RPMI7951 (cell line): ENCODE measurements at regions not wholly inside any gene's neighbourhood (a gene's known extent, or its start where the extent isn't known, plus 50 kb on each side); places are given as distances from the start of the nearest gene placed in this dataset.
"Not testable (repeated sequence)": the region's sequence is repeated elsewhere in the genome, so short reads cannot be mapped to it uniquely, and the experiment has no call there.

Source experiments
- DNase-seq: peaks from one replicate; pipeline ENCODE4 v3.0.0-alpha.2; 2012; ENCODE audit warnings: low read depth

DNA sequence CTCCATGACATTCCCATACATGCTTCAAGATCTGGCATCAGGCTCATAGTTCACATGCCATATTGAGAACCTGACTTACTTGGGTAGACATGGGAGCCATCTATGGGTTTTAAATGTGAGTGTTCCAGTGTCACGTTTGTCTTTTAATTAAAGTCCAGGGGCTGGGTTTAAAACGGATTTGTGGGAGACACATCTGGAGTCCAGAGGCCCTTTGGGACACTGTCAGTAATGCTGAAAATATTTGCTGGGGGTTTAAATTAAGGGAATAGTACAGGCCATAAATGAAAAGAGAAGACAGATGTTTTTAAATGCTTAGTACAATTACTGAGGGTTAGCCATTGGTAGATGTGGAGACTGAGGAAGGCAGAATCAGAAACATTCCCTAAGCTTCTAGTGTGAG is 478.0 kb downstream of the PID1 start:
- peak; percentile 15 for DNase-seq

DNA sequence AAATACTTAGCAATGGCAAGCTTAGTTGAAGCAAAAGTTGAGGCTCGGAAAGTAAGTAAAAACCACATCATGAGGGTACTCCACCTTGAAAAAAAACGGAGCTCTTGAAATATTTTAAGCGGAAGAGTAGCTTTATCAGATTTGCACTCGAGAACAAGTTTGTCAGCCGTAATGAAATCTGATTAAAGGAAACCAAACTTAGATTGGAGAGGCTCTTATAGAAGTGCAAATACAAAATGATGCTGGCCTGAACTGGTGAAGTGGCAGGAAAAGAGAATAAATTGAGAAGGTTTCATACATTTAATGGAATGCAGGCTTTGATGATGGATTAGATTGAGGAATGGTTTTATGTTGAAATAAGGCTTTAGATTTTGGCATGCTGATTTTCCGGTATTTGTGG is 484.2 kb downstream of the PID1 start:
- DNase-seq = no peak

DNA sequence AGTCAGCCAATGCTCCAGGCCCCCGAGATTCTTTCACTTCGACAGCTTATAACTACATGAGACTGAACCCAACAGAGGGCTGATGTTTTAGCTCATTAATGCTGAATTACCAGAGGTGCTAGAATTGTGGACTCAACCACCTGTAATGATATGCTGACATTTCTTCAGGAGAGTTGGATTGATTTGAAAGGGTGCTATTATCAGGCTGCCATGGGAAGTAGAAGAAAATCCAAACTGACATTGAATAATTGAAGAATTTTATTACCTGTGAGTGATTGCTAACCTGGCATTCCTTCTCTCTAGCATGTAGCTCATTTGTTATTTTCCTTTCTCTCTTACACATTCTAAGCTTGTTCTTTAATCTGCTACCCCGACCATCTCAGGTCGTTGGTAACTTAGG is 488.8 kb downstream of the PID1 start:
- DNase-seq = no peak

DNA sequence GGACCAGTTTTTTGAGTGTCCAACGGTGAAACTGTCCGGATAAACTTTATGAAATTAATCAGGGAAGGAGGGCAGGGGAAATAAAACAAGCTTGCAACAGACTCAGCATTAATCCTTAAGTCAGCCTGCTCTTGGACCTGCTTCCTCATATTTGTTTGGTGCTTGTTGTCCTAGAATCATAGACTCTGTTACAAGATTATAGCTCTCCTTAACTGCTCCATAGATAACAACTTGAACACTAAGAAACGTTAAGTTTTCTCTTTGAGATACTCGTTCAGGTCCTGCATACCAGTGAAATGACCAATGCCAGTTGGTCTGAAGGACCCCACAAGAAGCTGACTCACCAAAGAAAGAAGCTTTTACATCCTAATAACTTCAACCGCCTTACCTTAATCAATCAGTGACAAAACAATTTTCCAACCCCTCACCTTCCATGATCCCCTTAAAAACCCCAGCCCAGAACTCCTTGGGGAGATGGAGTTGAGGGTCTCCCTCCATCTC is 493.2 kb downstream of the PID1 start:
- peak; percentile 26 for DNase-seq

DNA sequence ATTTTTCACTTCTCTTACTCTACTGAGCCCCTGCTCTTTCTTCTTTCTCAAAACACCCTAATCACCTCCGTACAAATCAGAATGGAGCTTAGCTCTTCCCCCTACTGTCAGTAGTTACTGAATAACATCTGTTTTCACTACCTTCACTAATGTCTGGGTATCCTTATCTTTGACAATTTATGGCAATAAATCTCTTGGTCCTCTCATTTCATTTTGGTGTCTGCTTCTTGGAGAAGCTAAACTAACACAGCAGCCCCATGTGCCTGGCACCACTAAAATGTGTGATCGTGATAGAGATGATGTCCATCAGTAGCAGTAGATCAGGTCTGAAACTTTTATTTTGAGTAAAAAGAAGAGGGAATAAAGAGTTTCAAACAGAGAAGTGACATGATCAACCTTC is 496.5 kb downstream of the PID1 start:
- no peak for DNase-seq

DNA sequence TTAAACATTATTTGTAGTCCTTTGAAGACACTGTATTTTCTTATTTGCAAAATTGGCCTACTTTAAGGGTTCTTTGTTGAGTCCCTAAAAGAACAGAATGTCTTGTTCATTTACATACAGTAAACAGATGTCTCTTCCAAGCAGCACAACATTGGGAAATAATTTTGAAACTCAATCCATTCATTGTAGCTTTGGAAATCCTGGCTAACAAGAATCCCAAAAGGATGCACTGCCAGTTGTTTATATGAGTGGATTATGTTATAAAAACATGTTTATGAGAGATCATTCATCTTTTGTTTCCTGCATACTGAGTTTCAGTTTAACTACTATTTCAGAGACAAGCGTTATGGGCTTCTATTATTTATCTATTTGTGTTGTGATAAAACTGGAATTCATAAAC is 499.3 kb downstream of the PID1 start:
- no peak for DNase-seq

DNA sequence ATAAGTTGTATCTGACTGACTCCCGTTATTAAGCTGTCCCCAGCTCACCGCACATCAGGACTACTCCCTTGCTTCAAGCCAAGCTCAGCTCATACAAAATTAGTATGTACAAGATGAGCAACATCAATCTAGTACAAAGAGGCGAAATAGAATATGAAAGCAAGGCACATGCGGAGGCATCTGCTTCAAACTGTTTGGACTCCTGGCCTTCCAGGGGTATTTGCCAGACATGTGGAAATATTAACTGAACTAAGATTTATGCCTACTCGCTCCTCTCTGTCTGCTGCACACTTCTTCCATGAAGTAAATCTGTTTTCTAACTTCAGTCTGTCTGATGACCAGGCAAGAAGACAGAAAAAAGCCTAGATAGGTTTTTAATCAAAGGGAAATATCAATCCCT is 499.8 kb downstream of the PID1 start:
- no peak for DNase-seq

DNA sequence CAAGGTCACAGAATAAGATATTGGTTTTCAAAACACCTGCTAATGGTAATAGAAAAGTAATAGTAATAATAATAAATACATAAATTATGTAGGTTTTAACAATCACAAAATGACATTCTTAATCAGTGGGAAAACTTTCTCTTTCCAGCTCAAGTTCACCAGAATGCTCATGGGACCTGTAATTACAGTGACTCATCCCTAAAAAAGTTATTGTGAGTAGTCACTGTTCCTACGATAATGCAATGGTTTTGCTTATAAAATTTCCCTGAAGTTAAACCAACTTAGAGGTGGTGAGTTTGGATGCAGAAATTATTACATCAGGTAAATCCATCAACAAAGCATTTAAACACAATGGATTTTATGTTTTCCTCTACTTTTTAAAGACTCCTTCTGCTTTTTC is 502.3 kb downstream of the PID1 start:
- DNase-seq = peak; percentile 82

DNA sequence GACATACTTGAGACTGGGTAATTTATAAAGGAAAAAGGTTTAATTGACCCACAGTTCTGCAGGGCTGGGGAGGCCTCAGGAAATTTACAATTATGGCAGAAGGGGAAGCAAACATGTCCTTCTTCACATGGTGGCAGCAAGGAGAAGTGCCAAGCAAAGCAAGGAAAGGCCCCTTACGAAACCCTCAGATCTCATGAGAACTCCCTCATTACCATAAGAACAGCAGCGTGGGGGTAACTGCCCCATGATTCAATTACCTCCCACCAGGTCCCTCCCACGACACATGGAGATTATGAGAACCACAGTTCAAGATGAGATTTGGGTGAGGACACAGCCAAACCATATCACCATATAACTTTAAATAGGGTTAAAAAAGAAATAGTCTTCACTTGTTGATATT is 502.9 kb downstream of the PID1 start:
- not testable (repeated sequence) for DNase-seq

DNA sequence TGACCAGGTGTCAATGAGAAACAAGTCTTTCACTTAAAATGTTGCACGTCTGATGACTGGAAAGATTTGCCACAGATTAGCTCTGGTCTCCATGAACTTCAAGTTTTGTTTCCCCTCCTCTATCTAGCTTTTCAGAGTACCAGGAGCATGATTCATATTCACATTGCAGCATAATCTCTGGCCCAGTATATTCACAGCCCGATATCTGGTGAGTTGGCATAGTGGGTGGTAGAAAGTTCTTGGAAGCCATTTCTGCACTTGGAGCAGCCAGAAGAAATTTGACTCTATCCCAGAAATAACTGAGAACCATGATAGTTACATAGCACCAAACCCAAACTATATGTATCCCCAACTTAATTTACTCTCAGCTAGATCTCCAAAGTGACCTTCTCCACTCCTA is 503.9 kb downstream of the PID1 start:
- peak; percentile 42 for DNase-seq

DNA sequence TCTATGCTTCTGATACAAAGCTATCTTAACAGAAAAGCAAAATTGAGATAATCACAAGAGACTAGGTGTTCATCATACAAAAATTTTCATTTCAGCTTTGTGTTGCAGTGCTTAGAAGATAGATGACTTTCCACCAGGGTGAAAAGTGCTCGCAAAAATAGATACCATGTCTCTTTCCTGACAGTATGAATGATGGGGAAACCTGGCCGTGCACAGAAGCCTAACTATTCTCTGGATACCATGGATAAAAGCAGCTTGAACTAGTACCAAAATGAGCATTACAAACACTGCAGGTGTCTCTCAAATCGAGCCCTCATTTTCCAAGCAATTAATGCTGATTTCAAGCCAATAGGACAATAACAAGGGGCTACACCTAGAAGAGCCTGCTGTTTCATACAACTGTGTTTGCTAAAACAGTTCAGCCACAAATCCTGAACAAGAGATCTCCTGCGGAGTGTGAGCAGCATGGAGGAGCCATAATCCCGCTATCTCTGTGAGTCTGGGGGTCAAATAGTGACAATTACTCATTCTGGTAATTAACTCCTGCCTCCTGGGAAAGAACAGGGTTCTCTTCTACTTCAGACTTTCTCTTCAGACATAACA is 507.6 kb downstream of the PID1 start:
- DNase-seq = no peak

DNA sequence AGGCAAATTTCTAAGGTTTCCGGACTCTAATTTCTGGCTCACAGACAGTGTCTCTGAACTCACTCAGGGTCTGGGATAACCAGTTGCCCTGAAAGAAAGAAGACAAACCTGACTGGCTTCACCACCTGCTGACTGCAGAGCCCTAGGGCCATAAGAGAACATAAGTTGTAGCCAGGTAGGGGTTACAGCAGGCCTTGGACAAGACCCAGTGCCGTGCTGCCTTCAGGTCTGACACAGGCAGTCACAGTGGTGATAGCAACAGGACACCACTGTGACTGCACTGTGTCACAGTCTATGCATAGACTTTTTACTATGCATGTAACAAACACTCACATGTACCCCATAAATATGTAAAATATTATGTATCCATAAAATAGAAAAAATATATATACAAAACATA is 508.5 kb downstream of the PID1 start:
- DNase-seq = no peak

DNA sequence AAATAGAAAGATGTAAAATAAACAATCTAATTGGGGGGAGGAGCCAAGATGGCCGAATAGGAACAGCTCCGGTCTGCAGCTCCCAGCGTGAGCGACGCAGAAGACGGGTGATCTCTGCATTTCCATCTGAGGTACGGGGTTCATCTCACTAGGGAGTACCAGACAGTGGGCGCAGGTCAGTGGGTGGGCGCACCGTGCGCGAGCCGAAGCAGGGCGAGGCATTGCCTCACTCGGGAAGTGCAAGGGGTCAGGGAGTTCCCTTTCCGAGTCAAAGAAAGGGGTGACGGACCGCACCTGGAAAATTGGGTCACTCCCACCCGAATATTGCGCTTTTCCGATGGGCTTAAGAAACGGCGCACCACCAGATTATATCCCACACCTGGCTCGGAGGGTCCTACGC is 515.4 kb downstream of the PID1 start:
- DNase-seq = not testable (repeated sequence)

DNA sequence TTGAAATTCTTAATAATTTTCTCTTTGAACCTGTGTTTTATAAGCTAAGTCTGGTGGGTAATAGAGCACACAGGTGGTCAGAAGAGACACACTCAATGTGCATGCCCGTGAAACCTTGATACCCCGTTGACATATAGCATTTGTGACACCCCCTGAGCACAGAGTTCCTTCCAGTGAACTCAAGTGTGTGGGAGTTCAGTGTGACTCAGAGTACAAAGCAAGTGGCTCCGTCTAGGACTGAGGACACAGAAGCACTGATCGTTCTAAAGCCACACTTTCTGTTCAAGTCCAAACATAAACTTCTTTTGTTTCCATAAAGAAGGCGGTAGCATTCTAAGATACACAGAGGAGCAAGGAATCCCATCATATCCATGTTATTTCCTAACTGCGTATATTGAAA is 523.6 kb downstream of the PID1 start:
- peak; percentile 52 for DNase-seq

DNA sequence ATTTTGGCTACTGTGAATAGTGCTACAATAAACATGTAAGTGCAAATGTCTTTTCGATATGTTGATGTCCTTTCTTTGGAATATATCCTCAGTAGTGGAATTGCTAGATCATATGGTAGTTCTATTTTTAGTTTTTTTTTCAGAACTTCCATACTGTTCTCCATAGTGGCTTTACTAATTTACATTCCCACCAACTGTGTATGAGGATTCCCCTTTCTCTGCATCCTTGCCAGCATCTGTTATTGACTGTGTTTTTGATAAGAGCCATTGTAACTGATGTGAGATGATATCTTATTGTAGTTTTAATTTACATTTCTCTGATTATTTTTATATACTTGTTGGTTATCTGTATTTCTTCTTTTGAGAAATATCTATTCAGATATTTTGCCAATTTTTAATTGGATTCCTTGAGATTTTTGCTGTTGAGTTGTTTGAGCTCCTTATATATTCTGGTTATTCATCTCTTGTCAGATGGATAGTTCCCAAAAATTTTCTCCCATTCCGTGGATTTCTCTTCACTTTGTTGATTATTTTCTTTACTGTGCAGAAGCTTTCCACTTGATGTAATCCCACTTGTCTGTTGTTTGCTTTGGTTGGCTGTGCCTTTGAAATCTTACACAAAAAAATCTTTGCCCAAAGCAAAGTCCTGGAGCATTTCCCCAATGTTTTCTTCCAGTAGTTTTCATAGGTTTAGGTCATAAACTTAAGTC is 532.3 kb downstream of the PID1 start:
- DNase-seq = no peak

DNA sequence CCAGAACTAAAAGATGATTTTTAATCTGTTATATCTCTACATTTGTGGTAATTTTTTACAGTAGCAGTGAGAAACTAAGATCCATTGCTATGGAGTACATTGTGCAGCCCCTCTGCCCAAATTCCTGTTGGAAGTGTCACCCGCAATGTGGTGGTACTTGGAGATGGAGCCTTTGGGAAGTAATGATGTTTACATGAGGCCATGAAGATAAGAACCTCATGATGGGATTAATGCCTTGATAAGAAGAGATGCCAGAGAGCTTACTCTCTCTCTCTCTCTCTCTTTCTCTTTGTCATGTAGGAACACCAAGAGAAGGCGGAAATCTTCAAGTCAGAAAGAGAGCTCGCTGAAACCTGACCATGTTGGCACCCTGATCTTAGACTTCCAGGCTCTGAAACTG is 535.4 kb downstream of the PID1 start:
- no peak for DNase-seq

DNA sequence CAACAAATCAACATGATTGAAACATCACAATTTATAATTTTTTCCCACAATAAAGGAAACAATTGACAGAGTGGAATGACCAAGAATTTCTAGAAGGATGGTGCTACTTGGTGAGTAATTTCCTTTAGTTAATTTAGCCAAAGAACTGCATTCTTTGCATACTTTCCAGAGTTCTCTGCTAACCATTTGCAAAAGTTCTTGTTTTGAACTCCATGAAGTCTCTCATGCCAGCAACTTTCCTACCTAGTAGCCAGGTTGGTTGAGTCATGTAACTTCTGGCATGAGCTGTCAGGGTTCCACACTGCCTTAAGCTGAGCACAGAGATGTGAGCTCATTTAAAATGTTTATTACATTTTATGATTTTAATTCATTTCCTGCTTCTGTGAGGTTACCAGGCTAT is 539.6 kb downstream of the PID1 start:
- peak; percentile 83 for DNase-seq

DNA sequence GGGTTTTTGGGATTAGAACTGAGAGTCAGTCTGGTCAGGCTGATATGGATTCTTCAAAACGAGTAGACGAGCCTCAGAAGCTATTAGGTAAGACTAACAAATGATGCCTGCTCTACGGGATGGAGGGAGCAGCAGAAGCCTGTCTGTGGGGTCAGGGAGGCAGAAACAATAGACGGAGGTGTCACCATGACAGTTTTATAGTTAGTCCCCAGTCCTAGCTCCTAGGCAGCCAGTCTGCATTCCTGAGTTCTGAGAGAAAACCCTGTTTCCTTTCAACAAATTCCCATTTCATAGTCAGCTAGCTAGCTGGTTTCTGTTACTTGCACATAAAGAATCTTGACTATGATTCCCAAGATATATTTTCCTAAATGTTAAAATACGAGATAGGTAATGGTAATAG is 542.1 kb downstream of the PID1 start:
- peak; percentile 43 for DNase-seq

DNA sequence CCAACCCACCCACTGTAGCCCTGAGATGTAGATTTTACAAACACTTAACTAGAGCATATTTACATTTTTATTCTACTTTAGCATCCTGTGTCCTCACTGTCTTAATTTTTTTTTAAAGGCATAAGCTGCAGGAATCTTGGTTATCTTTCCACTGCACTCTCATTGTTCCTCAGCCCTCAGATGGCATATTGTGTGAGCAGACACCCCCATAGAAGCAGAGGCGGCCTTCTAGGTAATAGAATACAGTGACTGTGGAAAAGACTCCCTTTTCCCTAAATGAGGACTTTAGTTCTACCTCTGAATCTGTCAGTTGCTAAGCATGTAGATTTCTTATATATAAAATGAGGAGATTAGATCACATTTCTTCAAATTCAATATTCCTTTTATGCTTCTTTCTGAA is 543.5 kb upstream of the SPHKAP start:
- no peak for DNase-seq

DNA sequence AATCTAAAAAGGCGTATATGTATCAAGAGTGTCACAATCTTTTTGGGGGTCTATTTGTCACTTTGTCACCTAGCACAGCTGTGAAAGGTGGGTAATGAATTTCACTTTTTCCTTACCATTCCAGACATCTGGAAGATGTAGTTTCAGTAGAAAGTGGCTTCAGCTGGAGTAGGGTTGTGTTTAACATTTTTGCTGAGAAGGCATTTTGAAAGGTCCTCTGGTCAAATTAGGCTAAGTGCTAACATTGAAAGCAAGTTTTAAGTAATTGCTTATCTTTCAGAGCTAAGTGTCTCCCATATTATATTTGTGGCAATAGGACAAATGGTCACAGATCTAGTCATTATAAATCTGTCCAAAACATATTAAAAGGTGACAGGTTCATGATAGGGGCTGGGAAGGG is 542.1 kb upstream of the SPHKAP start:
- no peak for DNase-seq

DNA sequence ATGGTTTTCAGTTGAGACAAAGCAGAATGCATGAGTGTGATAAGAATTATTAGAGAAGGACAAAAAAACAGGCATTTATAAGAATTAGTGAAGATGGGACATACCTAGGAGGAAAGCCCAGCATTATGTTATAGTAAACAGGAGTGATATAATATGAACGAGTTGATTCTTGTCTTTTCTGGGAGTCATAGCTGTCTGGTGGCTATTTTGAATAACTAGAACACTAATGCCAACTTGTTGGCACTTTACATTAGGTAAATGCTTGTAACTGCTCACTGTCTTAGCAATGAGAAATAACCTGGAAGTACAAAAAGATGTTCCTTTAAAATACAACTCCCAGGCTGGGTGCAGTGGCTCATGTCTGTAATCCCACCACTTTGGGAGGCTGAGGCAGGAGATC is 540.8 kb upstream of the SPHKAP start:
- no peak for DNase-seq

DNA sequence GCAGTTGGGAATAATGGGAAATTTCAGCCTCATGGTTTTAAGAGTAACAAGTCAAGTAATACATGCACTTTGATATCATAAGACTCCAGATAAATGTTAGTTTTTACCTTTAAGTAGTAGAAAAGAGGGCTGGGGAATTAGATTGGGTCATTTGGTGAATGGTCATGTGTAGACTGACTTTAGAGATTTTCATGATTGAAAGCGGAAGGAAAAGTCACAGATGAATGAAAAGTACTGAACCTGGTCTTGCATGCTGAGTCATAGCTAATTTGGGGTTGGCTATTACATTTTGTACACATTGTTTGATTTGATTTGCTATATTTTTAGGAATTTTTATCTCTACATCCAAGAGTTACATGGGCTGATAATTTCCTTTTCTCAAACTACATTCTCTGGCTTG is 539.4 kb upstream of the SPHKAP start:
- no peak for DNase-seq

DNA sequence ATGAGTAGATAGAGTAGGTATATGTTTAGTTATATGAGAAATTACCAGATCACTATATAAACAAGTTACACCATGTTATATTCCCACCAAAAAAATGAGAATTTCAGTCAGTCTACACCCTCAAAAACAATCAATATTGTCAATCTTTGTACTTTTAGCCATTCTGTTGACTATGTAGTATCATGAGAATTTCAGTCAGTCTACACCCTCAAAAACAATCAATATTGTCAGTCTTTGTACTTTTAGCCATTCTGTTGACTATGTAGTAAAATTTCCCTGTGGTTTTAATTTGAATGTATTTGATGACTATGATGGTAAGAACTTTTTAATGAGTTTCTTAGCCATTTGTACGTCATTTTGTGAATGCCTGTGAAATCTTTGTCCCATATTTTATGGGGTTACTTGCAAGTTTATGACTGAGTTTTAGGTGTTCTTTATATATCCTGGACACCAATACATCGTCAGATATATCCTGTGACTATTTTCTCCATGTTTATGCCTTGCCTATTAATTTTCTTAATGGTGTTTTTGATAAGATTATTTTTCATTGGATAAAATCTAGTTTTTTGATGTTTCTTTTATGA is 528.4 kb upstream of the SPHKAP start:
- DNase-seq = no peak
